Activated CD4-positive, alpha-beta T cell treated with anti-CD3 and anti-CD28 coated beads, Interleukin-2, amount 50 U/mL, for 16 hours (primary cell): ENCODE measurements at regions not wholly inside any gene's neighbourhood (a gene's known extent, or its start where the extent isn't known, plus 50 kb on each side); places are given as distances from the start of the nearest gene placed in this dataset.
"Not testable (repeated sequence)": the region's sequence is repeated elsewhere in the genome, so short reads cannot be mapped to it uniquely, and the experiment has no call there.

Experiments used
- DNase-seq: peaks from one replicate; pipeline ENCODE4 v3.0.0-alpha.2; 2020

DNA sequence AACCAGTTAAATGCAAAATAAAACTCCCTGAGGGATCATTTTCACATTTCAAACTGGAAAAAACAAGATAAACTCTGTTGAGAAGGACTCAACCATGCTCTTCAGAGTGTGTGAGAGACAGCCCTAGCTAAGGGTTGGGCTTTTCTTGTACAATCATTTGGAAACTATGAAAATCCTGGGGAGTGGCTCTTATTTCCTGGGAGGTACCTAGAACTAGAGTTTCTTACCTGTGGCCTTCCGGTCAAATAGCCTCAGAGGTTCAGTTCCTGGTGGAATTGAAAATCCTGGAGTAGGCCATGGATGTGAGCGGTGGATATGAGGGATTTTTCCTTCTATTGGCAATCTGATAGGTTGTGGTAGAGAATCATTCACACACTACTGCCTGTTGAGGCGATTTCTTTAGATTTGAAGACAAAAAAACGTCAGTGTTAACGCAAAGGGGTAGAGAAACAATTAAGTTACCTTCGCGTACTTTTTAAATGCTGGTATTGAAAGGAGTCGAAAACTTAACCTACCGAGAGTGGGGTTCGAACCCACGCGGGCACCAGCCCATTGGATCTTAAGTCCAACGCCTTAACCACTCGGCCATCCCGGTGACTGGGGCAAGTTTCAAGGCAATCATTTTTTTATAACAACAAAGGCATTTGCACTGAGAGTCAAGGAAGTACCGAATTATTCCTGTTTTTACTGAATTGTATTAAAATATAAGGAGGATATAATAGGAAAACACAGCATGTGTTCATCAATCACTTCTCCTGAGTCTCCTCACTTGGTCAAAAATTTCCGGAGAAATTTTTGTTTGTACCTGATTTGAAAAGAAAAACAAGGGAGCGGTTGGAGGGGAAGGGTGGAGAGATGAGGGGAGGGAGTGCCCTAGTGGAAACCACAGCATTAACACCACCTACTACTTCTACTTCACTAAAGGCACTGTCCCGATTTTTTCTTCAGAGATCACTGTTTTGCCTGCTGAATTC is 191.3 kb downstream of the OR2B2 start:
- peak; percentile 77 for DNase-seq

DNA sequence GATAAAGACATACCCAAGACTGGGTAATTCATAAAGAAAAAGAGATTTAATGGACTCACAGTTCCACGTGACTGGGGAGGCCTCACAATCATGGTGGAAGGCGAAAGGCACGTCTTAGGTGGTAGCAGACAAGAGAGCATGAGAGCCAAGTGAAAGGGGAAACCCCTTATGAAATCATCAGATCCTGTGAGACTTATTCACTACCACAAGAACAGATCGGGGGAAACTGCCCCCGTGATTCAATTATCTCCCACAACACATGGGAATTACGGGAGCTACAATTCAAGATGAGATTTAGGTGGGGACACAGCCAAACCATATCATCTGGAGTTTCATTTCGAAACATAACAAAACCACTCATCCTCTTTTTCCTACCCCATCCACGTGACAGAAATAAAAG is 193.2 kb downstream of the OR2B2 start:
- peak; percentile 53 for DNase-seq

DNA sequence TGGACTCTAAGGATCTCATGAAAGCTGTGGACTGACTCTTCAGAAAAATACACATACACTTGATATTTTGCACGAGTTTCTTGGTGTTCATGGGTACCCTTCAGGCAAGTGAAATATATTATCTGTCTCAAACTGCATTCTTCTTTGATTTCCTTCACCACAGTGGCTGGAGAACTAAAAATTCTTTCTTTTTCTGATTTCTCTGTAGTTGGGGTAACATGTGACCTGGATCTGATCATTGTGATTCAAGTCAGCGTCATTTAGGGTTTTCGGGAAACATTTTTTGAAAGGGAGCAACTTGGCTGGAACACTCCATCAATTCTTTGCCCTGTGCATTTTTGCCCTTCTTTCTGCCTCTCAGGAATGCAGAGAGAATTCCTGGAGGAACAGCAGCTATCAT is 205.8 kb downstream of the OR2B2 start:
- DNase-seq: no peak

DNA sequence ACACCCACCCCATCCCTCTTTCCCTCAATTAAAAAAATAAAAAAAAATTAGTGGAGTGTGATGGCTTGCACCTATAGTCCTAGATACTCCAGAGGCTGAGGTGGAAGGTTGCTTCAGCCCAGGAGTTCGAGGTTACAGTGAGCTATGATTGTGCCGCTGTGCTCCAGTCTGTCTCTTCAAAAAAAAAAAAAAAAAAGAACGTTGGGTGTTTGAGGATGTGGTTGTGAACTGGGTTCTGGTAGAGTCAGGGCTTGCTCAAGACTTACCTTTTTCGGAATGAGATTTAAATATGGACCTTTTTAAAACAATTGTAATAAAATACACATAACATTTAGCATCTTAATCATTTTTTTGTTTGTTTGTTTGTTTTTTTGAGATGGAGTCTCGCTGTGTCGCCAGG is 211.9 kb downstream of the OR2B2 start:
- no peak for DNase-seq

DNA sequence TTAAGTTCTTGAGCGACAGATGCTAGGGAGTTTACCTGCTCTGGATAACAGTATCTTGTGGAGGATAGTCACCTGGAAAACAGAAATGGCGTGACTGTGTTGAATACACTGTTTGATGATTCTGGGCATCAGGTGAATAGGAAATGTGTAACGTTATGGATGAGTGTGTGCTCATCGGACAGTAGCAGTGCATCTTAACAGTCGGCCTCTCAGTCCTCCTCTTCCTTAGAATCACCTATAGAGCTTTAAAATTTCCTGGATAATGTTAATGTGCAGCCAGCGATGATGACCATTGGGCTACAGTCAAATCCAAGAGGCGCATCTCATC is 217.7 kb downstream of the OR2B2 start:
- no peak for DNase-seq

DNA sequence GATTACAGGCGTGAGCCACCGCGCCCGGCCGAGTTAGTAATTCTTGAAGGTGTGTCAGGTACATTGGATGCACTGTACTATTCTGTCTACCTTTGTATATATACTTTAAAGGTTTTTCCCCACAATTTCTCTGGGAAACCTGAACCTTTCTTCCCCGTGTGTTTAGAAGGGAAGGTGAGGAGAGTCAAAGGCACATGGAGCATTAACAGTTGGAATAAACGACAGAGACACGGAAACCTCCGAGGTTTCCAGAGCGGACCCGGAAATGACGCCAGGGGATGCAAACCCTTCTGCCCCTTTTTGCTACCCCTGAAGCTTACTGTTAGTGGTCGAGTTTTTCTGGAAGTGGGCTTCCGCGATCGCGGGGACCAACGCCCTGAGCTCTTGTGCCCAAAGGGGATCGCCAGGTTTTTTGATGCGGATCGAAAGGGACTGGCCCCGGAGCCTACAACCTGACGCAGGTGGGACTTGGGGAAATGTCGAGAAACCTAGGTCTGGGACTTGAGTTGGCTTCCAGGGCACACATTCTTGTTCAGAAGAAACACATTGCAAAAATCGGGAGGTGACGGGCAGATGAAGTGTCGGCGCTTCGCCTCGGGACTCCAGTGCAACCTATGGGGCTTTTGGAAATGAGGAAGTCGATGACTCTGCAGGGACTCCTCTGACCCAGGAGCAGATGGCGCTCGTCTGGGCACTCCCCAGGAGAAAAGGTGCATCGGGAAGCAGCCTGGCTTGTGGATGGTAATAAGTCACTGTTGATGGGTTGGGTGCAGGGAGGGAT is 218.2 kb downstream of the OR2B2 start:
- peak; percentile 35 for DNase-seq

DNA sequence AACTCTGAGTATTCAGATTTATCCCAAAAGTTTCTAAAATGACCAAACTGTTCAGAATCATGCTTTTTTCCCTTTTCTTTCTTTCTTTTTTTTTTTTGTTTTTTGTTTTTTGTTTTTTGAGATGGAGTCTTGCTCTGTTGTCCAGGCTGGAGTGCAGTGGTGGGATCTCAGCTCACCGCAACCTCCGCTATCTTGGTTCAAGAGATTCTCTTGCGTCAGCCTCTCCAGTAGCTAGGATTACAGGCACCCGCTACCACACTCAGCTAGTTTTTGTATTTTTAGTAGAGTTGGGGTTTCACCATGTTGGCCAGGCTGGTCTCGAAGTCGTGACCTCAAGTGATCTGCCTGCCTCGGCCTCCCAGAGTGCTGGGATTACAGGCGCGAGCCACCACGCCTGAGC is 219.2 kb upstream of the ZNF184 start:
- not testable (repeated sequence) for DNase-seq

DNA sequence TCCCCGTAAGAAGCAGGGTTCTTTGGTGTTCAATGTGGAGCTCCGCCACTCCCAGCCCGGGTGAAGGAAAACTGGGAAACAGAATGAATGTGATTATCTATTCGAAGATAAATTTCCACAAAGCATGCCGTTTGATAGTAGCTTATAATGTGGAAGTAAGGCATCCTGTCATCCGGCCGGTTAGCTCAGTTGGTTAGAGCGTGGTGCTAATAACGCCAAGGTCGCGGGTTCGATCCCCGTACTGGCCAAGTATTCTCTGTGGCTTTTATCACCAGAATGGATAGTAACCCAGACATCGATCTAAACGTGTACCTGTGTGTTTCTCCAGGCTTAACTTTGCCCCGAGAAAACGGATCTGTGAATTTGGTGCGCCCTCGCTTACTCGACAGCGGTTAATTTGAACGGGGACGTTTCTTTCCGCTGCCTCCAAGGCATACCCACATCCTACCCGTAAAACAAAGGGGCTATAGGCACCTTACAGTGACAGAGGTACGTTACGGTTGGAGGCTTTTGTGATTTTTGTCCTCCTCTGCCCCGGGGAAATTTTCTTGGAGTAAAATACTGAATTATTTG is 215.2 kb upstream of the ZNF184 start:
- DNase-seq: peak; percentile 95

DNA sequence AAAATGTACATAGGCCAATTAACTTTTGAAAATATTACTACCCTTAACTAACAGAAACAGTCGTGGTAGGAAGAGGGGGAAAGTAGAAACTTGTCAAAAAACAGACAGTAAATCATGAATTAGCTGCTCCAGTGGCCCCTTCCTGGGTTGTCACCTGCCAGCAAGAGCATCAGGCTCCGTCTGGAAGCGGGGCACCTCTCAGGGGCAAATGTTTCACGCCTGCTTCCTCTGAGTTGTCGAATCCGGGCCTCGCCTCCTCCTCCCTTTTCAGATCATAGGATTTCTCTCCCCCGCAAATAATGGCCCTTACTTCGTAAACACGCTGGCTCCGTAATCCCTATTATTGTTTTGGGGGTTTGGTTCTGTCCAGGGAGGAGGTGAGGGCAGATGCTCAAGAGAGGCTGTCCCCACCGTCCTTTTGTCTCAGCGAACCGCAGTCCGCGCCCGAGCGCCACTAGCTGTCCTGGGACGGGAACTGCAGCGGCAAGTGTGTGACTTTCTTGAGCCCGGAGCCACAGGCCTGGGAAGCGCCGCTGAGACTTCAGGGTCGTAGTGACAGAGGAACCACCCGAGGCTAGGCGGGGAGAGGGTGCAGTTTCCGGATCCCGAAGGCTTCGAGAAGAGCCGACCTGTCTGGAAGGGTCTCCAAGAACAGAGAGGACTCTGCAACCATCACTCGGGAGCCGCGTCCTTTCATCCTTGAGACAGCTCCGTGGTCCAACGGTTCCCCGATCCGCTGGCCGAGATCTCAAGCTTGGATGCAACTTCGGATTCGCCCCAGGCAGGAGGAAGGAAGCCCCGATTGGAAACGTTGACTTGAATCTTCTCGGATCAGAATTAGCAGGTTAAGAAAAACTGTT is 214.5 kb upstream of the ZNF184 start:
- peak; percentile 93 for DNase-seq

DNA sequence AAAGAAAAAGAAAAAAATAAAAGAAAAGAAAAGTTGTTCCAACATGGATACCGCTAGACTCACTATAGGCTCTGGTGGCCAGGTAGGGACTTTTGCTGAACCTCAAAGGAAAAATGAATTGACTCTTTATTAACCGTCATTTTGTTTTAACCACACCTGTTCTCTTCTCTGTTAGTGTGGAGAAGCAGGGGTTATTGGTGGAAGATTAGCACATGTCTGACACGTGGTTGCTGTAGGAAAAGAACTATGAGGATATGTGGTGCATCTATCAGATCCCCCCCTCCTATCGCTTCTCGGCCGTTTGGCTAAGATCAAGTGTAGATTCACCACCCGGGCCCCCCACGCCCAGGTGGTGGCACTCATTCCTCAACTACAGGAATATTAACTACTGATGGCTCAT is 212.4 kb upstream of the ZNF184 start:
- no peak for DNase-seq

DNA sequence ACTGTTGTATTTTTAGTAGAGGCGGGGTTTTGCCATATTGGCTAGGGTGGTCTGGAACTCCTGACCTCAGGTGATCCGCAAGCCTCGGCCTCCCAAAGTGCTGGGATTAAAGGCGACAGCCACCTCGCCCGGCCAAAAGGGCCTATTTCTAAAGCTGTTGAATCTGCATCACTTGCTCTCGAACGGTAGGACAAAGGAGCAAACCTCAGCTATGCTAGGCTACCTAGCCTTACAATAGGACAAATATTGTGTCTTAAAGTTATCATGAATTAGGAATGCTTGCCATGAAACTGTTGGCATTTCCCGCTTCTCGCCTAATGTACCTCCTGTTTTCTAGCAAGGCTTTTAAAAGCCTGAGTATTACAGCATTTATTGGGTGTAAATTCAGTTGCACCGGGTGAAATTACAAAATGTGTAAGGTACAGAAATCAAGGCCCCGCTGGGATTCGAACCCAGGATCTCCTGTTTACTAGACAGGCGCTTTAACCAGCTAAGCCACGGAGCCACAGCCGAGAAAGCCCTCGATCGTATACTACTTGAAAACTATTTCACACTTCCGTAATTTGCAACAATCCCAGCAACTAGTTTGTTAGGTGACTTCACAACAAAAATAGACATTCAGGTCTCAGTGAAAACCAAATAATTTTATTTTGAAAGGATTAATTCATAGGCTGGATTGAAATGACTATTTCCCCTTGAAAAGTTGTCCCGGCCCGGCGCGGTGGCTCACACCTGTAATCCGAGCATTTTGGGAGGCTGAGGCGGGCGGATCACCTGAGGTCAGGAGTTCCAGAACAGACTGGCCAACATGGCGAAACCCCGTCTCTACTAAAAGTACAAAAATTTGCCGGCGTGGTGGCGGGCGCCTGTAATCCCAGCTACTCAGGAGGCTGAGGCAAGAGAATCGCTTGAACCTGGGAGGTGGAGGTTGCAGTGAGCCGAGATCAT is 211.6 kb upstream of the ZNF184 start:
- peak; percentile 91 for DNase-seq

DNA sequence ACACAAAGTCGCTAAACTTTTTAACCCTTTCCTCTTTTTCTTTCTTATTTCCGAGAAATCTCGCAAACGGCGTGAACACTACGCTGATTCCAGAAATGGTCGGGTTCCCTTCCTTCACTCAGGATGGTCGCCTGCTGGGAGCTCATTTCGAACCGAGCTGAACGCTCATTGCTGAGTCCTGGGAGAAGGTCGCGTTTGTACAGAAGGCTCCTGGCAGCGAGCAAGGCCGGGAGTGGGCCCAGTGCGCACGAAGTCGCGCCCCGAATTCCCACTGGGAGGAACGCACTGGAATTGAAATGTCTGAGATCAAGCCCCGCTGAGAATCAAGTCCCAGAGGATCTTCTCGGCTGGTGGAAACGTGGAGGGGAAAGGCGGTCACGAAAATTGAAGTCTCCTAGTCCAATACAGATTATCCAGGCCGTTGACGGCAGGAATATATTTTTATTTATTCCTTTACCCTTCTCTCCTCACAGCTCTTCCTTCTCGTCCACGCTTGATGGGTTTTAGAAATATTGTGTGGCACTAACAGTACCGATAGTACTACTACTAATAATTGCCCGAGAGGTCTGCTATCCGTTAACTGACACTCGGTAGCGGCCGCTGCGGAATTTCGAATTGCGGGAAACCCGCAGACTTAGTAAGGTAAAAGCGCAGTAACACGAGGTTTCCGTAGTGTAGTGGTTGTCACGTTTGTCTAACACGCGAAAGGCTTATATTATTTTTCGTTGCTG is 207.2 kb upstream of the ZNF184 start:
- no peak for DNase-seq

DNA sequence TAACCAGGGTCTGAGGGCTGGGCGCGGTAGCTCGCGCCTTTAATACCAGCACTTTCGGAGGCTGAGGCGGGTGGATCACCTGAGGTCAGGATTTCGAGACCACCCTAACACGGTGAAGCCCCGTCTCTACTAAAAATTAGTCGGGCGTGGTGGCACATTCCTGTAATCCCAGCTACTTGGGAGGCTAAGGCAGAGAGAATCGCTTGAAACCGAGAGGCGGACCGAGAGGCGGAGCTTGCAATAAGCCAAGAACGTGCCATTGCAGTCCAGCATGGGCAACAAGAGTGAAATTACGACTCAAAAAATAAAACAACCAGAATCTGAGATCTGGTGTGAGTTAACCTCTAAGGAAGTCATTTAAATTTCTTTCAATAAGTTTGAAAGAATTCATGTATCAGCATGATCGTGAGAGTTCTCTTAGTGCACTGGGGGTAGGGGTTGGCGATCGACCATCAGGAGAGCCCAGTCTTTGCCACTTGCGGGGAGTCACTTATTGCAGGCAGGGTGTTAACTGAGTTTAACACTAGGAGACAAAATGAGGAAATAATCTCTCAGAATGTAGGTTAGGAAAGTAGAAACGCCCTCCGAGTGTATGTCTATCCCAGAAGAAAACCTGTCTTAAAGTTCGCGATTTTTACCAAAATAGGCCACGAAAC is 206.5 kb upstream of the ZNF184 start:
- DNase-seq: no peak

DNA sequence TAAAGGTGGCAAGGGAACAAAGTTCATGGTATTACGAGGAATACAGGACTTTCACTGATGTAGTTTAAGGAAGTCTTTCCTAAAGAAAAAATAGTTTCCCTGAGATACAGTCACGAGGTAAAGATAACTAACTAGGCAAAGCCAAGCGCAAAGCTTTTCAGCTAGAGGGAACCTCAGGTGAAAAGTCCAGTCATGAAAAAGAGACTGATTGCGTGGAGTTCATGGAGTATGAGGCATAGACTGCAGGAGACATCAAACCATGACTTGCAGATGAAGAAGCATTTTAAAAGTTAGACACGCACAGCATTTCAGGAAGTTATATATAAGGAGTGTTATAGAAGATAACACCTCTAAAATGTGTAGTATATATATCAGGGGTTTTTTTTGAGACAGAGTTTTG is 205.6 kb upstream of the ZNF184 start:
- no peak for DNase-seq

DNA sequence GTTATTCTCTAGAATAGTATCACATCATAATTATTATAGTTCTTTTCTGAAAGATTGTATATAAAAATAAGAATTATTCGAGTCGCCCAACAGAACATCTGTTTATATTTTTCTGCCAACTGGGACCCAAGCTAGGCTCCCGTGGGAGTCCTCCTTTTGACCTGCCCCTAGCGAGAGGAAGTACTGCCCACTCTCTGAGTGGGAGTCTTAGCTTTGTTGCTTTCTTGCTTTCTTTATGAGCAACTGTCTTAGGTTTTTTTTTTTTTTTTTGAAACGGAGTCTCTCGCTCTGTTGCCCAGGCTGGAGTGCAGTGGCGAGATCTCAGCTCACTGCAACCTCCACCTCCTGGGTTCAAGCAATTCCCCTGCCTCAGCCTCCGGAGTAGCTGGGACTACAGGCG is 202.0 kb upstream of the ZNF184 start:
- no peak for DNase-seq

DNA sequence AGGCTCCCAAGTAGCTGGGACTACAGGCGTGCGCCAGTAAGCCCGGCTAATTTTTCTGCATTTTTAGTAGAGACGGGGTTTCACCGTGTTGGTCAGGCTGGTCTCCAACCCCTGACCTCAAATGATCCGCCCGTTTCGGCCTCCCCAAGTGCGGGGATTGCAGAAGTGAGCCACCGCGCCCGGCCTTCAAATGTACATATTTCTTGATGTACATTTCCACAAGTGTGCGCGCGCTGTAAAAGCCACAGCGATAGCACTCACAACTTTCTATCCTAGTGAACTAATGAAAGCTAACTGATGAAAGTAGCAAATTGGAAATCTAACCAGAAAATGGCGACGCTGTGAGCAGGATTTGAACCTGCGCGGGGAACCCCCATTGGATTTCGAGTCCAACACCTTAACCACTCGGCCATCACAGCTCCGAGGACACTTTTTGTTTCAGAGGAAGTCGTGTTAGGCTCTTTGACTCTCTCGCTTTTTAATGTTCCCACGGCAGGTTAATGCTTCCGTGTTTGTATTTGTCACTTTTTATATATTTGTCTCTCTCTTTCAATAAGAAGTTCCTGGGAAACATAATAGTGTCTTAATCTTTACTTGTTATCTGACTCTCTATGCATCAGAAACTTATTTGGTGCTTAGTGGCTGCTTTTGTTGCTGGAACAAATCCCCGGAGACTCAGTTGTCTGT is 199.4 kb upstream of the ZNF184 start:
- DNase-seq: peak; percentile 81

DNA sequence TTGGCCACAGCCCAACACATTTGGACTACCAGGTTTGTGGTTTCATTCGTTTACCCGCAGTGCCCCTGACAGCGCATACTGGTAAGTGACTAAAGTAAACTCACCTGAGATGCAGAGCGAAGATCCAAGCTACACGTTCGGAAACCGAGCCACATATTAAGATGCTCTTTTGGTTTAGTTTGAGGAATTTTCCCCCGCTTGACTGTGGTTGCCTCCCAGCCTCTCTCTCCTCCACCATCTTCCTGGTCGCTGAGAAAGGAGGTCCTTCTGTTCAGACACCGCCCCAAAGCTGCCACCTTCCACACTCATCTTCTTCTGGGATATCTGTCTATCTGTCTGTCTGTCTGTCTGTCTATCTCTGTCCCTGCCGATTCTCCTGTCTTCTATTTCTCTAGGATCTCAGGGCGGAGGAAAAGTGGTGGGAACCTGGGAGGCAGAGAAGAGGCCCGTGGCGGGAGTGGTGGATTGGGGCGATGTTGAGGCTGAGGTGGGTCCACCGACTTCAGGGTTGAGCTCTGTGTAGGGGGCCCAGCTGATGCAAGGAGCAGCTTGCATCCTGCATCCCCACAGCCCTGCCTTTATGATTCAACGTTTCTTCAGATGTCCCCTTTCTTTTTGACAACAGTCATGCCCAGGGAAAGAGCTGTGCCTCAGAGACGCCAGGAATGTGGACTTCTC is 196.9 kb upstream of the ZNF184 start:
- DNase-seq: no peak

DNA sequence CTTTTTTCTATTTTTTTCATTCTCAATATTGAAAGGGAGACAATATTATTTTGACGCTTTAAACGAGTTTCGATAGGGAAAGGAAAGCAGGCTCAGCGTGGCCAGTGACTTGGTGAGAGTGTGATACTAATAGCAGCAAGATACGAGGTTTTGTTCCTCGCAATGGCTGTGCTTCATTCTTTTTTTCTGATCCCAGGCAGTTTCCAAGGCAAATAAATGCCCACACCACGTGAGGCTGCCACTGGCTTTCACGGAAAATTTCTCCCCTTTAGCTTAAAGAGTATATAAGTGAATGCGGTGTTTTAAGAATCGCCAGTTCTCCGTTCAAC is 196.4 kb upstream of the ZNF184 start:
- no peak for DNase-seq
